DMS153 treated with DMSO at 0.1 percent for 48 hours (cell line): ENCODE measurements at regions not wholly inside any gene's neighbourhood (a gene's known extent, or its start where the extent isn't known, plus 50 kb on each side); places are given as distances from the start of the nearest gene placed in this dataset.

Experiments used
- DNase-seq: peaks from one replicate; lab custom pipeline; 2025; ENCODE audit not compliant: unreplicated experiment; lab: John Stamatoyannopoulos, UW

GRCh38 chr1:218754477-218754876, 409.3 kb downstream of the TGFB2 start:
- DNase-seq: no peak

- DNase-seq: no peak
Observed at GRCh38 chr1:218755128-218755527, 410.0 kb downstream of the TGFB2 start.

DNA sequence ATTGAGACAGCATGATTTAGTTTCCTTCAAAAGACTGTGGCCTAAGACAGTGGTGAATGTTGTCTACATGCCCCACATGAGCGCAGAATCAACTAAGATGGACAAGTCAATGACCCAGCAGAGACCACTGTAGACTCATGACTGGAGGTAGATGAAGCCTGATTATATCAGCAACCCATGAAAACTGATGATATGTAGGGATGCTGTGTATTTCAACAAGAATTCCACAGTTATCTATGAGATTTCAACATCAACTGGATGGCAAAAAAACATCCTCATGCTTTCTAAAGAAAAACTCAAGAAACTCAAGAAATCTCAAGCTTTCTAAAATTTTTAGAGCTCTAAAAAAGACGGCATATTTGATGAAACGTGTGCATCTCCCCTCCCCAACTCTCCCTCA, 413.9 kb upstream of the LYPLAL1 start:
- DNase-seq: no peak

- no peak for DNase-seq
Observed at GRCh38 chr1:218760601-218761570, 412.8 kb upstream of the LYPLAL1 start.

DNA sequence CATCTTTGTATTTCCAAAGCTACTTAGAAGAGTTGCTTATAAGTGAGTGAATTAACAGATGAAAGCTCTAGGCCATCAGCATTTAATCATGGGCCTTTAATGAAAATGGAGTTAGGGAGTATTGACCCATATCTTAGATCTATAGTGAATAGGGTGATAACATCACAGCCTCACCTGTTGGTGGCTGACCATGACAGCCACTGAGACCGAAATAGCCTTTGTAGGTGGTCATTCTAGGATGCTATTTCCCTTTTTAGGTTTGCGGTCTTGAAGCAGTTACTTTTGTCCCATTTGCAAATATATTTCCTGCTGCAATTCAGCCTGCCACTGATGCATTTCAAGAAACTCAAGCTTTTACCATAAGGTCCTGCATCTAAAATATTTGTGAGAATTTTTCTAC, 410.1 kb upstream of the LYPLAL1 start:
- no peak for DNase-seq

DNA sequence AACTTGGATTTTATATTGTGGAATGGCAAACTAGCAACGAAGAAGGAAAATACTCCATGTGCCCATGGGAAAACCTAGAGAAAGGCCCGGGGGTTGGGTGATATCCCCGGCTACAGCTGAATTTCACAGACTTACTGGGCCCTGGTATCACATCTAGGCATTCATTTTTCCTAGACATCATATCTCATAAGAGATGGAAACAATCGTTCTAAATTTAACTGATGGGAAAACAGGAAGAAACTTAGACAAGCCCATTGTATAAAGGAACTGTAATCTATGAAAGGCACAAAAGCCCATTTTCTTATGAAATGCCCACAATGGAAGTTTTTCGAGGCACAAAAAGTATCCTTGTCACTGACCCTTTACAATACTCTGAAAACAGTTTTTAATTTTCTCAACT, 407.9 kb upstream of the LYPLAL1 start:
- no peak for DNase-seq

DNA sequence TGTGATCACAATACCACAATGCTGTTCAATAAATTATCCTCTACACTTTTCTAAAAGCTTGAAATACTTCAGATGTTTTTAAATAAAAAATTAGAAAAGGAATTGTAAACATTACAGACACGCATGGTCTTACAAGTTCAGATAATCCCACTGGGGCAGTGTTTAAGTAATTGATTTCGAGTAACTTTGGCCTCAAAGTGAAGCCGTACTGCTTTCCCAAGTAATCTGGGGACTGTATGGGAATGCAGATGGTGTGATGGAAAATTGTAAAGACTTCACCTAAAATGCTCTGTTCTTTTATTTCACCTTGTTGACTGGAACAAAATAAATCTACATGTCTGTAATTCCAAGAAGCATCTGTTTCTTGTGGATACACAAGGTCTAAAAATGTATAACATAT, 401.7 kb upstream of the LYPLAL1 start:
- DNase-seq: no peak

- no peak for DNase-seq
Observed at GRCh38 chr1:218772575-218772974, 401.1 kb upstream of the LYPLAL1 start.

DNA sequence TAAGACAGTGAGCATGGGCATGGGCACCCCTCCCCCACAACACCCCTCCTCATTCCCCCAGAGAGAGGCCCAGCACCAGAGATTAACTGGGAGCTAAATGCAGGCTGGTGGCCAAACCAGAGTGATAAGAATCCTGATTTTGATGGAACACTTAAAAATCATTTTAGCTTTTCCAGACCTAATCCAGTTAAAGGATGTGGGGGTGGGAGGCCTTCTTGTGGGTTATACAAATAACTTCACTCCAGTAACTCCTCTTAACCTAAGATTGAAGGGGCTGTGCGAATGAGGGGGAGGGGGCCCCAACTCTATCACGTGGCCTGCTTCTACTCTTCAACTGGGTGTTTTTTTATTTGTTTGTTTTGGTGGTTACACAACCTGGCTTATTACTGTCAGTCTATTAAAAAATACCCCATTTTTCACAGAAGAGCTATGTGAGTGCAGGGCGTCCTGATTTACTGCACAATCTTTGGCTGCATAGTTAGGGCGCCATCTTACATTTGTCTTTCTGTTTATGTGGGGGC, 398.1 kb upstream of the LYPLAL1 start:
- DNase-seq: no peak

GRCh38 chr1:218778257-218779126, 395.2 kb upstream of the LYPLAL1 start:
- no peak for DNase-seq

GRCh38 chr1:218779341-218780100, 394.2 kb upstream of the LYPLAL1 start:
- no peak for DNase-seq

- no peak for DNase-seq
Observed at GRCh38 chr1:218783131-218783530, 390.5 kb upstream of the LYPLAL1 start.

GRCh38 chr1:218783916-218784315, 389.8 kb upstream of the LYPLAL1 start:
- DNase-seq: no peak

- DNase-seq: no peak
Observed at GRCh38 chr1:218785928-218786327, 387.8 kb upstream of the LYPLAL1 start.

- DNase-seq: no peak
Observed at GRCh38 chr1:218787826-218788225, 385.9 kb upstream of the LYPLAL1 start.

GRCh38 chr1:218796773-218797172, 376.9 kb upstream of the LYPLAL1 start:
- no peak for DNase-seq

DNA sequence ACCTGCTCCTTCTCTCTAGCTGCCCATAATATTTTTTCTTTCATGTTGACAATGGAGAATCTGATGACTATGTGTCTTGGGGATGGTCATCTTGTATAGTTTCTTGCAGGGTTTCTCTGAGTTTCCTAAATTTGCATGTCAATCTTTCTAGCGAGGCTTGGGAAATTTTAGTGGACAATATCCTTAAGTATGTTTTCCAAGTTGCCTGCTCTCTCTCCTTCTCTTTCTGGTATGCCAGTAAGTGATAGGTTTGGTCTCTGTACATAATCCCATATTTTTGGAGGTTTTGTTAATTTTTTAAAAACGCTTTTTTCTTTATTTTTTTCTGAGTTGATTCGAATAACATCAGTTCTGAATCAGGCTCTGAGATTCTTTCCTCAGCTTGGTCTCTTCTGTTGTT, 370.9 kb upstream of the LYPLAL1 start:
- no peak for DNase-seq

- no peak for DNase-seq
Observed at GRCh38 chr1:218803351-218803997, 370.2 kb upstream of the LYPLAL1 start.

- no peak for DNase-seq
Observed at GRCh38 chr1:218804014-218804785, 369.5 kb upstream of the LYPLAL1 start.

DNA sequence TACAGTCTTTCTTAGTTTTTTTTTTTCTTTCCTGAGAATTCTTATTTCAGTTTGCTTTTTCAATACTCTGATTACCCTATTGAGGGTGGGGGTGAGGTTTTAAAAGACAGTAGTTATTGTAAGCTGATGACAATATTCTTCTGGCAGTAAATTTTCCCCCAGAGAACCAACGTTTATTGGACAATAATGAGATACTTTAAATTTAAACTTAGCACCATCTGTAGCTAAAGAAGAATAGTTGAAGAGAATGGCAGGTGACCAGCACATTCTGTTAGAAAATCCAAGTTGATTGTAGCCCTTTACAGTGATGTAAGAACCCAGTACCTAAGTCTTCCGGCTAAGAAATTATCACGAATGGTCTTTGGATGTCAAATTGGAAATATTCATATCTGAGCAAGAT, 364.6 kb upstream of the LYPLAL1 start:
- no peak for DNase-seq
